GM12872 (cell line): ENCODE measurements at regions not wholly inside any gene's neighbourhood (a gene's known extent, or its start where the extent isn't known, plus 50 kb on each side); places are given as distances from the start of the nearest gene placed in this dataset.

Source experiments
- TF ChIP-seq, protein P1 (sequence below): IDR thresholded peaks from 3 replicates; pipeline ENCODE4 v1.5.1; 2011; ENCODE audit warnings: low read depth, mild to moderate bottlenecking, low read length, moderate library complexity; ENCODE audit not compliant: insufficient read depth

- TF ChIP-seq, protein P1, sequence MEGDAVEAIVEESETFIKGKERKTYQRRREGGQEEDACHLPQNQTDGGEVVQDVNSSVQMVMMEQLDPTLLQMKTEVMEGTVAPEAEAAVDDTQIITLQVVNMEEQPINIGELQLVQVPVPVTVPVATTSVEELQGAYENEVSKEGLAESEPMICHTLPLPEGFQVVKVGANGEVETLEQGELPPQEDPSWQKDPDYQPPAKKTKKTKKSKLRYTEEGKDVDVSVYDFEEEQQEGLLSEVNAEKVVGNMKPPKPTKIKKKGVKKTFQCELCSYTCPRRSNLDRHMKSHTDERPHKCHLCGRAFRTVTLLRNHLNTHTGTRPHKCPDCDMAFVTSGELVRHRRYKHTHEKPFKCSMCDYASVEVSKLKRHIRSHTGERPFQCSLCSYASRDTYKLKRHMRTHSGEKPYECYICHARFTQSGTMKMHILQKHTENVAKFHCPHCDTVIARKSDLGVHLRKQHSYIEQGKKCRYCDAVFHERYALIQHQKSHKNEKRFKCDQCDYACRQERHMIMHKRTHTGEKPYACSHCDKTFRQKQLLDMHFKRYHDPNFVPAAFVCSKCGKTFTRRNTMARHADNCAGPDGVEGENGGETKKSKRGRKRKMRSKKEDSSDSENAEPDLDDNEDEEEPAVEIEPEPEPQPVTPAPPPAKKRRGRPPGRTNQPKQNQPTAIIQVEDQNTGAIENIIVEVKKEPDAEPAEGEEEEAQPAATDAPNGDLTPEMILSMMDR, result no peak
These were observed 97.9 kb upstream of the SOX5 start for GRCh38 chr12:24047326-24047725.

GRCh38 chr12:24045816-24046257 lies 96.4 kb upstream of the SOX5 start:
- TF ChIP-seq, protein P1, result no peak

GRCh38 chr12:24044941-24045703 lies 95.7 kb upstream of the SOX5 start:
- TF ChIP-seq, protein P1, result no peak

DNA sequence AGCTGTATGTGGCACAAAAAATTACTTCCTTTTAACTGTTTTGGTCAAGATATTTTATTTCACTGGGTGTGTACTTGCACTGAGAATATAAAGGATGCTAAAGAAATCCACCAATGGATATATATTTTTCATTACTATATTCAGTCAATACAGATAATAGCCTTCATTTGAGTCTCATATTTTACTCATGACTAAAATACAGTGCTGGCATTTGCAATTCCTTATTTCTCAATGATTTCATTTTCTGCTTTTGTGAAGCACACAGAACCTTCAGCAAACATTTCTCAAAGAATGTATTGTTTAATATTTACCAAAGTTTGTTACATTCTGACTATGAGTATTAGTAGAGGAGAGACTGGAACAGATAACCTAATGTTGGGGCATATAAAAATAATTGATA lies 93.2 kb upstream of the SOX5 start:
- TF ChIP-seq, protein P1, result no peak

DNA sequence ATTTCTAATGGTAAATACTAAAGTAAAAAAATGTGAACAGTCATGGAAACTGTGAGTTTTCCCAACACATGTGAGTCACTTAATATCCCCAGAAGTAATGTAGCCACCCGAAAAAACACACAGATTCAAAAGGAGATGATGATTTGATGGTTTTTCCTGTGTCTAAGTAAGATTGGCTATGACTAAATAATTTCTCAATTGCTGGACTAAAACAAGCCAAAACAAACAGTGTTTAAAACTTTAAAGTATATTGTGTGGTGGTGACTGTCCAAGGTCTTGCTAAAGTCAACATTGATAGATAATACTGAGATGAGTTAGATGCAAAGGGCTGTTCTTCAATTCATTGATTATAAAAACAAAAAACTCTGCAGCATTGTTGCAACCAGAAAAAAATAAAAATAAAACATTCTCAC lies 89.6 kb upstream of the SOX5 start:
- TF ChIP-seq, protein P1, result no peak

DNA sequence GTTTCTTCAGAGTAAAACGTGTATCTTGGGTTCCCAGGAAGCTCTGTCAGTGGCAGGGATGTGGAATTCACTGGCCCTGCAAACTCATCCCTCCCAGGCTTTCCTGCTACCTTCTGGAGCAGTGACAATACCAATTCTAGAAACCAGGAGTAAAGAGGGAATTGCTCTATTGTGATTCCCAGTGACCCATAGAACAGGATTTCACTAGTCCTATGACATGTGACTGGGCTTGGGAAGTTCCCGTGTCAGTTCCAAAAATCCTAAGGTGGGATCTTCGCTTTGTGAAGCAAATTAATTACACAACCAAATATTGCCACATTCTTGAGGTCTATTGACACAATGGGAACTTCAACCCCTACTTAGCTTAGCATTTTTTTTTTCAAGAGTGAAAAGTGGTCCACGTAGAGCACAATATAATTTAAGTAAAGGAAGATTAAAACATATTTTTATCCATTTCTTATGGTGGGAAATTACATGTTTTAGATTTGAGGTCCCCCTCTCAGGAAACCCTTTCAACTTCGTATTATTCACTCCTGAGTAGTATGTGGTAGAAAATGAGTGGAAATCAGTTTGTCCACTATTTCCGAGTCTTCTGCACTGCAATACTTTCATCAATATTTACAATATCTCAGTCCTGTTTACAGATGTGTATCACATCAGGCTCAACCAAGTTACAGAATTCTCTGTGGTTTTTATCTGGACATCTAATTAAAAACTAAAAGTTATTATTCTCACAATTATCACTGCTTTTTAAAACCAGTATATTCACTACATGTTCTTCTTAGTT lies 88.9 kb upstream of the SOX5 start:
- TF ChIP-seq, protein P1, result no peak

DNA sequence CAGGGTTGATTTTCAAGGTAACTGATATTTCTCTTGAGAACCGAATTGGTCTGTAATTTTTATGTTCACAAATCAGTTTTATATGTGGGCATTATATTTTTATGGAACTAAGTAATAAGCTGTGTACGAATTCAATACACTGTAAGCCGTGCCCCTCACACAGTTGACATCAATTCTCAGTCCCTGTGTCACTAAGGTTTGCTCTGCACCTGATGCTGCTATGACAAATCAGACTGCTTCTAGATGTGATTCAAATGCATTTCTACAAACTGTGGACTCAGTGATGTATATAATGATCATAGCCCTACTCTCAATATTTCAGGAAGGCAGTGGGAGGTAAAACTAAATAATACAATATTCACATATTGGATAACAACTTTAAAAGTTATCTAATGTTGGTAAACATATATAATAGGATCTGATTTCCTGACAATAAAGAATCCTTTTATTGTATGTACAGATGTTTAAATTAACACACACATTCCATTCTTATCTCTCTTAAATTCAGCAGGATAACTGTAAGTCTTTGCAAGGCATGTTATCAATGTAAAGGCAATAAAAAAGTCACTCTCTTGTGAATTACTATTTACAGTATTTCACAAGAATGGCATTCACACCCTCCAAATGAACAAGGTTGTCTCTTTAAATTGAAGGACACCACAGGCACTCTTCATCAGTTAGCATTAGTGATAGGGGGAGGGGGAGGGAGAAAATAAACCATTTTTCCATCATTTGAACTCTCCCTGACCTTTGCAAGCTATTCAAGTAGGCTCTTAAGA lies 87.2 kb upstream of the SOX5 start:
- TF ChIP-seq, protein P1, result no peak
